Activated CD4-positive, alpha-beta memory T cell treated with anti-CD3 and anti-CD28 coated beads, Interleukin-2, amount 10 ng/mL, durations not matched to agents 7 days and 5 days (primary cell): ENCODE measurements at regions not wholly inside any gene's neighbourhood (a gene's known extent, or its start where the extent isn't known, plus 50 kb on each side); places are given as distances from the start of the nearest gene placed in this dataset.
"Not testable (repeated sequence)": the region's sequence is repeated elsewhere in the genome, so short reads cannot be mapped to it uniquely, and the experiment has no call there.

ENCODE experiments used
- CTCF ChIA-PET: fragments of 350-600 bp; sonication (Branson Sonifier 250); formaldehyde crosslinking; loops from one replicate; lab custom pipeline; 2021; ENCODE audit warnings: antibody characterized with exemption, inconsistent platforms; lab: Charles Lee
- POLR2A ChIA-PET: fragments of 350-600 bp; sonication (Branson Sonifier 250); formaldehyde crosslinking; loops from one replicate; lab custom pipeline; 2021; ENCODE audit warnings: antibody characterized with exemption; lab: Charles Lee
- DNase-seq: peaks from one replicate; pipeline ENCODE4 v3.0.0-alpha.2; 2020
- H3K27ac Mint-ChIP-seq: one replicate; pipeline ENCODE4 v1.8.0; 2021; ENCODE audit warnings: mild to moderate bottlenecking, mixed read lengths
- H3K27me3 Mint-ChIP-seq: one replicate; pipeline ENCODE4 v1.8.0; 2021; ENCODE audit warnings: mixed read lengths
- H3K36me3 Mint-ChIP-seq: one replicate; pipeline ENCODE4 v1.8.0; 2021; ENCODE audit warnings: low read depth, mixed read lengths
- H3K4me1 Mint-ChIP-seq: one replicate; pipeline ENCODE4 v1.8.0; 2021; ENCODE audit warnings: mixed read lengths
- H3K4me3 Mint-ChIP-seq: one replicate; pipeline ENCODE4 v1.8.0; 2021; ENCODE audit warnings: mild to moderate bottlenecking, mixed read lengths
- H3K9me3 Mint-ChIP-seq: one replicate; pipeline ENCODE4 v1.8.0; 2021; ENCODE audit warnings: mixed read lengths

DNA sequence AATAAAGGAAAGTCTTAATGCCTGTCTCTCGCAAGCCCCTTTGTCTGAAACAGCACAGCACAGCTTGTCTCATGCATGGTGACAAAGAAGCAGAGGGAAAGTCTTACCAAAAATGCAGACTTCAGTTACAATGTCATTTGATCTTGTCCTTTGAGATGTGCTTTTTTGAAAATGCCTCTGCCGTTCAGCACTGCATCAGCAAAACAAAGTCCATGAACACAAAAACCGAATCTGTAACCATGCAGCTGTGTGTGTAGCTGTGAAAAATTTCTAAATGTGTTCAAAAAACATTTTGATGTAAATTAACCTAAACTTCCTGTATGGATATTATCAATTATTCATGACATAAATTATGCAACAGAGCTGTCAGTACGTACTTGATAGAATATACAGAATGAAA, 391.9 kb upstream of the FRG2C start:
- H3K36me3 Mint-ChIP-seq, POLR2A ChIA-PET, H3K9me3 Mint-ChIP-seq, H3K27ac Mint-ChIP-seq, DNase-seq, CTCF ChIA-PET, H3K4me3 Mint-ChIP-seq, H3K27me3 Mint-ChIP-seq, H3K4me1 Mint-ChIP-seq: not testable (repeated sequence)

DNA sequence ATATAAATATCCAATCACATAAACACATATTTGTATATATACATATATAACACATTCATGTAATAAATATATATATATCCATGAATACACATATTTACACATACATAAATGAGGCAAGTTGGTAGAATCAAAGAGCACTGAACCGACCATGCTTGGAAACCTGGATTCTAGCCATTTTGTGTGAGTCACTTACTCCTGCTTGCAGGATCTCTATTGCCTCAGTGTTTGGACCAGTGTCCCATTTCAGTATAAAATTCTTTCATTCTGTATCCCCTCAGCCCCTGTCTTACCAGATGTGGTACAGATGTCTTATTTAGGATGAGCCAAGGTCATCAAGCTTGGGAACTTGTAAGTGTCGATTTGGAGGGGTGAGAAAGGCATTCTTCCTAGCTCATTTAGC, 391.4 kb upstream of the FRG2C start:
- Mint-ChIP-seq H3K27me3 (no peaks in the 10 kb centered on the region), H3K9me3 (no peaks in the 10 kb centered on the region), H3K27ac (no peak overlapping the region), H3K4me1 (no peaks in the 10 kb centered on the region), H3K4me3 (no peak overlapping the region), H3K36me3 (no peaks in the 10 kb centered on the region)
- ChIA-PET POLR2A (no interaction called here), CTCF (no interaction called here)
- DNase-seq: no peak

DNA sequence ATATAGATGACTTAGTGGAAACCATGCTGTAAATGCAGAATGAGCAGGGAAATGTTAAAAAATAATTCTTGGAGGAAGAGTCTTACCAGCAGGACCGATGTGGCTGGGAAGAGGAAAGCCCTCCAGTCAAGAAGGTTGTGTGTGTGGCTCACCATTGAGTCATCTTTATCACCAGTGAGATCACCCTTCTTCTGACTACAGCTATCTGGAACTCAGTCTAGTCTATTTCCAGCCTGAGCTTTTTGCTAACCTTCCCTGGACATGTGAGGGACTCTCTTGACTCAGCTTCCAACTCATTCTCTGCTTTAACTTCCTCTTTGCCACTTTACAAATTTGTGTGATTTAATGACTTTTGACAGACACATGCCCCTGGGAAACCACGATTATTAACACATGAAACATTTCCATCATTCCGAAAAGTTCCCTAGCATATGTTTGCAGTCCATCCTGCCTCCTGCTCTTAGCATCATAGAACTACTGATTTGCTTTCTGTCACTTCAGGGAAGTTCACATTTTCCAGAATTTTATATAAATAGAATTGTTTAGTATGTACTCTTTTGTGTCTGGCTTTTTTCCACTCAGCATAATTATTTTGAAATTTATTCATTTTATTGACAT, 378.5 kb upstream of the FRG2C start:
- H3K9me3 Mint-ChIP-seq, H3K4me1 Mint-ChIP-seq, H3K4me3 Mint-ChIP-seq, H3K27me3 Mint-ChIP-seq, H3K27ac Mint-ChIP-seq, POLR2A ChIA-PET, DNase-seq, CTCF ChIA-PET, H3K36me3 Mint-ChIP-seq: not testable (repeated sequence)

DNA sequence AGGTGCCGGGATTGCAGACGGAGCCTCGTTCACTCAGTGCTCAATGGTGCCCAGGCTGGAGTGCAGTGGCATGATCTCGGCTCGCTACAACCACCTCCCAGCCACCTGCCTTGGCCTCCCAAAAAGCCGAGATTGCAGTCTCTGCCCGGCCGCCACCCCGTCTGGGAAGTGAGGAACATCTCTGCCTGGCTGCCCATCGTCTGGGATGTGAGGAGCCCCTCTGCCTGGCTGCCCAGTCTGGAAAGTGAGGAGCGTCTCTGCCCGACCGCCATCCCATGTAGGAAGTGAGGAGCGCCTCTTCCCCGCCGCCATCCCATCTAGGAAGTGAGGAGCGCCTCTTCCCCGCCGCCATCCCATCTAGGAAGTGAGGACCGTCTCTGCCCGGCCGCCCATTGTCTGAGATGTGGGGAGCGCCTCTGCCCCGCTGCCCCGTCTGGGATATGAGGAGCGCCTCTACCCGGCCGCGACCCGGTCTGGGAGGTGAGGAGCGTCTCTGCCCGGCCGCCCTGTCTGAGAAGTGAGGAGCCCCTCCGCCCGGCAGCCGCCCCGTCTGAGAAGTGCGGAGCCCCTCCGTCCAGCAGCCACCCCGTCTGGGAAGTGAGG, 375.1 kb upstream of the FRG2C start:
- H3K27me3 Mint-ChIP-seq, H3K27ac Mint-ChIP-seq, POLR2A ChIA-PET, DNase-seq, H3K4me1 Mint-ChIP-seq, H3K4me3 Mint-ChIP-seq, CTCF ChIA-PET, H3K36me3 Mint-ChIP-seq, H3K9me3 Mint-ChIP-seq: not testable (repeated sequence)

DNA sequence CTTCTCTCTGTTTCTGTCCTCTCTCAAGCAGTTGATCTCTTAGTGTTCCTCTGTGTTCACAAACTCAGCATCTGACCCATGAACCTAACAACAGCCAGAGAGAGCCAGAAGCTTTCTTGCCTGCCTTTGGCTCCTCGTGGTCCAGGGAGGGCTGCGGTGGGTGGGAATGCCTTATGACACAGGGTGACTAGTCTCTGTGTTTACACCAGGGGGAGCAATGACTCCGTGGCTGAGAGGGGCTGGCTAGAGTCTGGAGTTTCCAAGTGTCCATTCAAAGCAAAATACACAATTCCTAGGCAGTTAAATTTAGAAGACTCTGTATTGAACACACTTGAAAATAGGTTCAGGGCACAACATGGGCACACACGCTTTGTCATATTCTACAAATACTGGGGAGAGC, 370.0 kb upstream of the FRG2C start:
- ChIA-PET POLR2A (no interaction called here), CTCF (interaction anchor here (1.2 kb wide), 1 partner anchor 135 kb away, joined by 5 read pairs; no protein-coding TSS in a partner anchor)
- H3K4me3 Mint-ChIP-seq: no peak overlapping the region
- H3K27me3 Mint-ChIP-seq: no peaks in the 10 kb centered on the region
- H3K4me1 Mint-ChIP-seq: no peaks in the 10 kb centered on the region
- no peak overlapping the region for H3K27ac Mint-ChIP-seq
- DNase-seq: no peak
- H3K36me3 Mint-ChIP-seq: no peaks in the 10 kb centered on the region
- no peaks in the 10 kb centered on the region for H3K9me3 Mint-ChIP-seq

DNA sequence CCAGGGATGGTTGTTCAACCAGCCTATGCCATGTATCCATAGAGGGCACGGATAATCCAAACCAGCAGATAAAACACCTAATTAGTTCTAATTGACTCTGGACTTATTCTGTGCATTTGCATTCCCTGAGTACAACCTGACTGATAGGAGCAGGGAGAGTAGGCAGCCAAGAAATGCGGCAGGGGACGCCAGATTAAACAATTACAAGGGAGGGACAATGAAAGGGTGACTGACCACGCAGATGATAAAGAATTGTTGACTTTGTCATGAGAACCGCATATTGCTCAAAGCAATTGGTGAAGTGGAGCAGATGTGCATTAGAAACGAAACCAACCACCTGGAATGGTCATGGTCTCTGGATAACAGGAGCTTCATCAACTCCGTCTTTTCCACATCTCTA, 369.1 kb upstream of the FRG2C start:
- Mint-ChIP-seq H3K4me1 (no peaks in the 10 kb centered on the region), H3K27me3 (no peaks in the 10 kb centered on the region), H3K9me3 (no peaks in the 10 kb centered on the region), H3K4me3 (no peak overlapping the region), H3K27ac (no peak overlapping the region), H3K36me3 (no peaks in the 10 kb centered on the region)
- DNase-seq: no peak
- ChIA-PET CTCF (no interaction called here), POLR2A (no interaction called here)

DNA sequence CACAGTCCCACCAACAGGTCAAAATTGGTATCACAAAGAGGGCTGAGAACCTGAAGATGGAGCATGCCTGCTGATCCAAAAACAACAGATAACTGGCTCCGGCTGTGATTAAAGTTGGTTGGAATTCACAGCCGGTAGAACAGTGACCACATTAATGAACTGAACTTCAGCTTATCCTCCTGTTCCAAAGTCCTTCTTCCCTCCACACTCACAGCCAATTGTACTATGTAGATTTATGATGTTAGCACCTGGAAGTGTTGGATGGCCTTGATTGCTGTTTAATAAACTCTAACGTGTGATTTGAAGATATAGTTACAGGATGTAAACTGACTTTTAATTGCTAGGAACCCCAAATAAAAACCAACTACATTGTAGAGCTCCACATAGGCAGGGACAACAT, 367.3 kb upstream of the FRG2C start:
- Mint-ChIP-seq H3K36me3 (no peaks in the 10 kb centered on the region), H3K27ac (no peak overlapping the region)
- POLR2A ChIA-PET: no interaction called here

DNA sequence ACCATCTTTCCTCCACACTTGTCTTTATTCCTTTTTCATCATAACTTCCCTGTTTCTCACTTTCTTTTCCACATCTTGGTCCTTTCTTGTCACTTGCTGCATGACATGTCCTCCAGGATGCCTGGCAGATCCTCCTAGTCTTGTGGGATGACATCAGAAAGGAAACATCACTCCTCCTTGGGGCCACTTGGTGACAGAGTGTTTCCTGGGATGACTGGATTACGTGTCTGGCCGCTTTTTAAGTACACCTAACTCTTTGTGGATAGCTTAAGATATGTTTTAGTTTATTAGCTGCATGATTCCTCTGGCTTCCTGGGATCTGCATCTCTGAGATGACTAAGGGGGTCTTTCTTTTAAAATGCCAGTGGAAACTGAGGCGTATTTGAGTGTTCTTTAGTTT, 363.5 kb upstream of the FRG2C start:
- Mint-ChIP-seq H3K4me1 (no peaks in the 10 kb centered on the region), H3K27me3 (no peaks in the 10 kb centered on the region), H3K27ac (no peak overlapping the region), H3K9me3 (no peaks in the 10 kb centered on the region), H3K36me3 (no peaks in the 10 kb centered on the region), H3K4me3 (no peak overlapping the region)
- ChIA-PET CTCF (no interaction called here), POLR2A (no interaction called here)
- no peak for DNase-seq

More for the DNA sequence above, 367.3 kb upstream of the FRG2C start:
- Mint-ChIP-seq H3K9me3 (no peaks in the 10 kb centered on the region), H3K4me1 (no peaks in the 10 kb centered on the region), H3K27me3 (no peaks in the 10 kb centered on the region), H3K4me3 (no peak overlapping the region)
- no peak for DNase-seq
- CTCF ChIA-PET: no interaction called here

DNA sequence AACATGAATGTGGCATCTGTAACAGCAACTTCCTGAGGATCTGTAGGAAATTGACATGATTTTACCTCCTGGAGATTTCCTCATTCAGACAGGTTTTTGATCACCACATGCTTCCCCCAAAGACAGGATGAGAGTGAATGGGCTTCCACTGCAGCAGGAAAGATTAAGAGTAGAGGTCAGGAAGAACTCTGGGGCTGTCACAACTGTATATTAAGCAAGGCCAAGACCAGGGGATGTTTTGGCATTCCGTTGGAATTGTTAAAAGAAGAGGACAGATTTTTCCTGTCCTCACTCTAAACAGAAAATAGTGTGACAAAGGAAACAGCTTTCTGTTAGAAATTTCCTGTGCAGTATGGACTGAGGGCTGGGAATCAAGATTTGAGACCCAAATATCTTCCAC, 363.1 kb upstream of the FRG2C start:
- DNase-seq, CTCF ChIA-PET: not testable (repeated sequence)

DNA sequence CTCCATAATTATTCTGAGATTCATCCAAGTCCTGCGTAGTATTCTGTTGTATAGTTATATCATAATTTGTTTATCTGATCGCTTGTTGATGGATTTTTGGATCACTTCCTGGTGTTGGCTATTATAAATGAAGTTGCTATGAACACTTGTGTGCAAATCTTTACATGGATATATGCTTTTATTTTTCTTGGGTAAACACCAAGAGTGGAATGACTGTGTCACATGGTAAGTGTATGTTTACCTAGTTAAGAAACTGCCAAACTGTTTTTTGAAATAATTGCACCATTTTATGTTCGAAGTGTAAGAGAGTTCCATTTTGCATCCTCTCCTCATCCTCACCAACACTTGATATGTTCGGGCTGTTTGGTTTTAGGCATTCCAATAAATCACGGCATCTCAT, 360.4 kb upstream of the FRG2C start:
- H3K36me3 Mint-ChIP-seq: no peaks in the 10 kb centered on the region
- ChIA-PET POLR2A (no interaction called here), CTCF (no interaction called here)
- no peaks in the 10 kb centered on the region for H3K27me3 Mint-ChIP-seq
- no peaks in the 10 kb centered on the region for H3K4me1 Mint-ChIP-seq
- no peak overlapping the region for H3K4me3 Mint-ChIP-seq
- no peak for DNase-seq
- H3K27ac Mint-ChIP-seq: no peak overlapping the region
- H3K9me3 Mint-ChIP-seq: no peaks in the 10 kb centered on the region

More for the DNA sequence above, 363.1 kb upstream of the FRG2C start:
- POLR2A ChIA-PET, H3K4me1 Mint-ChIP-seq, H3K4me3 Mint-ChIP-seq, H3K27me3 Mint-ChIP-seq, H3K27ac Mint-ChIP-seq, H3K36me3 Mint-ChIP-seq, H3K9me3 Mint-ChIP-seq: not testable (repeated sequence)

DNA sequence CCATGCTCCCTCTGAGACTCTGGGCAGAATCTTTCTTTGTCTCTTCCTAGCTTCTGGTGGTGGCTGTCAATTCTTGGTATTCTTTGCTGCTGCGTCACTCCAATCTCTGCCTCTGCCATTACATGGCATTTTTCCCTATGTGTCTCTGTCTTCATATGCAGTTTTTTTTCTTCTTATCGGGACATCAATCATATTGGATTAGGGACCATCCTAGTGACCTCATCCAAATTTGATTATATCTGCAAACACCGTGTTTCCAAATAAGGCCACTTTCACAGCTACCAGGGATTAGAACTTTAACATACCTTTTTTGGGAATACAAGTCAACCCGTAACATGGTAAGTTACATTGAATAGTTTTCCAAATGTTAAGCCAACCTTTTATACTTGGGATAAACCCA, 358.2 kb upstream of the FRG2C start:
- no peaks in the 10 kb centered on the region for H3K36me3 Mint-ChIP-seq
- H3K4me3 Mint-ChIP-seq: no peak overlapping the region
- H3K27ac Mint-ChIP-seq: no peak overlapping the region
- no peaks in the 10 kb centered on the region for H3K27me3 Mint-ChIP-seq
- ChIA-PET CTCF (no interaction called here), POLR2A (no interaction called here)
- H3K9me3 Mint-ChIP-seq: no peaks in the 10 kb centered on the region
- DNase-seq: no peak
- no peaks in the 10 kb centered on the region for H3K4me1 Mint-ChIP-seq

DNA sequence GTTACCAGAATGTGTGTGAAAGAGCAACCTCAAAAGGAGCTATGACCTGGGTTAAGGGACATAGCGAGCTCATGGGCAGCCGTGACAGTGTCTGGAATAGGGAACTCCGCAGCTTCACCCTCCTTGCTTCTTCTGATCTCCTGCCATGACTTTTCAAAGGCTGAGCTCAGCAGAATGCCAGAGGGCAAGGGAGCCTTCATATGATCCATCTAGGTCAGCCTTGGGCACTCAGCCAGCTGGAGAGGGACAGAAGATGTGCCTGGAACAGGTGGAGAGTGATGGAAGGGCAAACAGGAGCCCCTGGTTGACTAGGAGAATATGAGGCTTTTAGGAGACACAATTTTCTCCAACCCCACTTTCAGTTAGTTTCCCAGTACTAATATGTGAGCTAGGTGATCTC, 352.8 kb upstream of the FRG2C start:
- H3K36me3 Mint-ChIP-seq, POLR2A ChIA-PET, H3K4me3 Mint-ChIP-seq: not testable (repeated sequence)

DNA sequence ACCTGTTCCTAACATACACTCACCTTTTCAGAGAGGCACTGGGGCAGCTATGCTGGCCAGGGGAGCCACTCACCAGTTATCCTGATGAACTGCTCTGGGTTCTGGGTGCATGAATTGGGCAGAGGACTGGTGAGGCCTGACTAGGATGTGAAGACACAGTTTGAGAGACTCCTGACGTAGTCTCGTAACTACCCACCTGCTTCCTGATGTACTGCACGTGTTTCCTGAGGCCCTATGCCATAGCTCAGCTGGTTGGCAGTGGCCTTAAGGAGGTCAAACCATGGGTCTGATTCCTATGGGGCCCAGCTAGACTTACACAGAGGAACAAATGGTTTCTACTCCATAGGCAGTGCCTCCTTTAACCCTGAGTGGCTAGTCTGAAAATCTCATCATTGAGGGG, 351.7 kb upstream of the FRG2C start:
- H3K9me3 Mint-ChIP-seq, POLR2A ChIA-PET, H3K36me3 Mint-ChIP-seq, H3K27ac Mint-ChIP-seq, H3K27me3 Mint-ChIP-seq, DNase-seq, CTCF ChIA-PET, H3K4me3 Mint-ChIP-seq, H3K4me1 Mint-ChIP-seq: not testable (repeated sequence)

More for the DNA sequence above, 352.8 kb upstream of the FRG2C start:
- H3K4me1 Mint-ChIP-seq, H3K27ac Mint-ChIP-seq, DNase-seq, CTCF ChIA-PET, H3K27me3 Mint-ChIP-seq, H3K9me3 Mint-ChIP-seq: not testable (repeated sequence)

DNA sequence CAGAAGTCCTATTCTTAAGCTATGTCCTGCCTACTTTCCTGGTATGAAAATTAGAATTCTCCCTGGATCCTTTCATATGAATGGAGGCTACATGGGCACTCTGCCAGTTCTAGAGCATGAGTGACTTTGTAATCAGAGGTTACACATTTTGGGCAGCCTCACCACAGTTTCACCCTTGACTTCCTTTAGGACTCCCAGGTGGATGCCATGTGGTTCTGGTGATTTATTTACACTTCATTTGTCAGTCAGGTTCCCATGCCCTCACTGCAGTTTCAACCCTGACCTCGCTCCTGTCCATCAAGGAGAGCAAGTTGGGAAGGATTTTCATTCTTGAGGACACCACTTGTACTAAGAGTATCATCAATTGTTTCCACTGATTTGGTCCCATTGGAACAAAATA, 344.4 kb upstream of the FRG2C start:
- CTCF ChIA-PET, H3K27me3 Mint-ChIP-seq, DNase-seq, H3K36me3 Mint-ChIP-seq, H3K4me1 Mint-ChIP-seq, H3K4me3 Mint-ChIP-seq, POLR2A ChIA-PET, H3K9me3 Mint-ChIP-seq, H3K27ac Mint-ChIP-seq: not testable (repeated sequence)
